Adrenal gland (tissue), 9 donors: ENCODE measurements at regions not wholly inside any gene's neighbourhood (a gene's known extent, or its start where the extent isn't known, plus 50 kb on each side); places are given as distances from the start of the nearest gene placed in this dataset.

Experiments
- DNase-seq, 7 donors: peaks; one replicate each; pipeline ENCODE4 v3.0.0-alpha.2; 2019 to 2020
- H3K27ac ChIP-seq, 5 donors: fragments of 200-600 bp; sonication (generic) in 4 of 5; 1 replicate in 3 of 5; 2 replicates in 2 of 5; pipeline versions ENCODE4 v1.5.1 to v1.8.0; 2016 to 2020; ENCODE audit warnings: mild to moderate bottlenecking in 1 of 5
- H3K27me3 ChIP-seq: fragments of 200-600 bp; 2 replicates; pipeline ENCODE4 v1.8.0; 2021
- H3K36me3 ChIP-seq, 2 donors: fragments of 200-600 bp; replicated peaks in 1 of 2; 1 replicate in 1 of 2; 2 replicates in 1 of 2; pipeline versions ENCODE4 v1.5.1 to v1.8.0; 2018 to 2022
- H3K4me1 ChIP-seq, 2 donors: fragments of 200-600 bp; replicated peaks in 1 of 2; 1 replicate in 1 of 2; 2 replicates in 1 of 2; pipeline versions ENCODE4 v1.5.1 to v1.8.0; 2018 to 2021
- H3K4me3 ChIP-seq, 4 donors: fragments of 200-600 bp; sonication (generic) in 3 of 4; one replicate each; pipeline ENCODE4 v1.5.1; 2016 to 2018
- H3K9me3 ChIP-seq, 3 donors: fragments of 200-600 bp; sonication (generic) in 1 of 3; replicated peaks in 1 of 3; 1 replicate in 2 of 3; 2 replicates in 1 of 3; pipeline versions ENCODE4 v1.5.1 to v1.8.0; 2016 to 2021
- CTCF ChIP-seq, 6 experiments: fragments of 450-650 bp in 4 of 6; fragments of 200-600 bp in 2 of 6; sonication (generic) in 1 of 6; IDR thresholded peaks; 1 replicate in 5 of 6; 2 replicates in 1 of 6; pipeline versions ENCODE4 v1.5.1 to v1.8.0; 2016 to 2021; ENCODE audit warnings: antibody characterized with exemption in 6 of 6, mild to moderate bottlenecking in 2 of 6, moderate library complexity in 1 of 6
- POLR2A ChIP-seq, 2 donors: fragments of 450-650 bp; IDR thresholded peaks; one replicate each; pipeline ENCODE4 v1.6.1; 2017; ENCODE audit warnings: antibody characterized with exemption in 2 of 2, mild to moderate bottlenecking in 2 of 2, moderate library complexity in 1 of 2
- WGBS, 4 donors: extraction: QIAGEN DNeasy Blood & Tissue Kit in 2 of 4; methylation state at CpG; one replicate each; pipeline versions ENCODE4 v1.1.5 to v1.1.7; 2013 to 2017; 5-methylcytosine and 5-hydroxymethylcytosine counted together
- intact Hi-C, 2 donors: fragments of 100-400 bp; cut with DNase I; formaldehyde crosslinking; loops; one replicate each; pipeline versions ENCODE4 v1.14.1 to v1.15.0; 2022 to 2023
- donor health status: healthy with polysubstance abuse.
- donor health status: Bipolar disorder and iron deficiency.
- donor health status: DM: yes; HTN: yes; CAD: no.
- donor health status: DM: no; HTN: no; CAD: no.
- donor health status: DM: no; HTN: no; CAD: no.

- no peak overlapping the region for H3K27ac ChIP-seq
- intact Hi-C loops: no loop called here
- H3K36me3 ChIP-seq: no peaks in the 10 kb centered on the region
- H3K4me1 ChIP-seq: no peaks in the 10 kb centered on the region
- no peak overlapping the region for H3K4me3 ChIP-seq
- no peaks in the 10 kb centered on the region for H3K27me3 ChIP-seq
- WGBS, 4 donors: 89 to 95% (median 91%) methylated on average over 4 to 5 of the region's 5 CpGs
- no peak for TF ChIP-seq POLR2A (IDR thresholded peaks at IDR 0.05)
- TF ChIP-seq CTCF (IDR thresholded peaks at IDR 0.05): no peak
- no peak for DNase-seq
- no peaks in the 10 kb centered on the region for H3K9me3 ChIP-seq
Observed at GRCh38 chr4:151934766-151935165, 174.0 kb upstream of the GATB start.

GRCh38 chr4:151933122-151933827, 172.5 kb upstream of the GATB start:
- TF ChIP-seq CTCF (IDR thresholded peaks at IDR 0.05) (no peak), POLR2A (IDR thresholded peaks at IDR 0.05) (no peak)
- WGBS, 4 donors: 83 to 91% (median 88%) methylated on average over 12 to 13 of the region's 13 CpGs

GRCh38 chr4:151931563-151931962, 170.8 kb upstream of the GATB start:
- Histone ChIP-seq H3K36me3 (no peaks in the 10 kb centered on the region), H3K4me1 (no peaks in the 10 kb centered on the region), H3K4me3 (no peak overlapping the region), H3K9me3 (no peaks in the 10 kb centered on the region), H3K27me3 (no peaks in the 10 kb centered on the region), H3K27ac (no peak overlapping the region)
- intact Hi-C loops: no loop called here
- no peak for TF ChIP-seq CTCF (IDR thresholded peaks at IDR 0.05)
- no peak for TF ChIP-seq POLR2A (IDR thresholded peaks at IDR 0.05)
- WGBS, 4 donors: 72 to 90% (median 79%) methylated on average over 2 of the region's 2 CpGs
- no peak for DNase-seq

More at GRCh38 chr4:151933122-151933827, 172.5 kb upstream of the GATB start:
- intact Hi-C loops: no loop called here
- H3K27ac ChIP-seq: no peak overlapping the region
- no peak for DNase-seq
- H3K4me1 ChIP-seq: no peaks in the 10 kb centered on the region
- no peaks in the 10 kb centered on the region for H3K36me3 ChIP-seq
- no peaks in the 10 kb centered on the region for H3K9me3 ChIP-seq
- H3K4me3 ChIP-seq: no peak overlapping the region
- no peaks in the 10 kb centered on the region for H3K27me3 ChIP-seq

GRCh38 chr4:151930372-151930771, 169.6 kb upstream of the GATB start:
- TF ChIP-seq POLR2A (IDR thresholded peaks at IDR 0.05) (no peak), CTCF (IDR thresholded peaks at IDR 0.05) (no peak)
- Histone ChIP-seq H3K4me3 (no peak overlapping the region), H3K9me3 (no peaks in the 10 kb centered on the region), H3K36me3 (no peaks in the 10 kb centered on the region), H3K27me3 (no peaks in the 10 kb centered on the region), H3K4me1 (no peaks in the 10 kb centered on the region), H3K27ac (peak overlapping the region in 1 of 5 donors; percentile 21)
- peak in 3 of 7 donors; percentile 22 to 75 (median 23) for DNase-seq
- intact Hi-C loops: no loop called here
- WGBS, 4 donors: 58 to 83% (median 74%) methylated on average over 2 of the region's 2 CpGs
